GM12875 (cell line): ENCODE measurements at regions not wholly inside any gene's neighbourhood (a gene's known extent, or its start where the extent isn't known, plus 50 kb on each side); places are given as distances from the start of the nearest gene placed in this dataset.

ENCODE experiments used
- H3K4me3 ChIP-seq: one replicate; pipeline ENCODE4 v1.5.1; 2011; ENCODE audit warnings: low read depth, low read length, control low read depth
- CTCF ChIP-seq: IDR thresholded peaks from 2 replicates; pipeline ENCODE4 v1.5.1; 2011; ENCODE audit warnings: low read depth, mild to moderate bottlenecking, control low read depth, inconsistent platforms, low read length, moderate library complexity, borderline replicate concordance; ENCODE audit not compliant: insufficient read depth

- H3K4me3 ChIP-seq = no peak overlapping the region
- TF ChIP-seq CTCF = no peak
Observed at GRCh38 chr12:111175396-111176094, 193.3 kb downstream of the PHETA1 start.

GRCh38 chr12:111174961-111175345 is 193.9 kb downstream of the PHETA1 start:
- H3K4me3 ChIP-seq = no peak overlapping the region
- TF ChIP-seq CTCF = no peak

GRCh38 chr12:111174251-111174960 is 194.5 kb downstream of the PHETA1 start:
- H3K4me3 ChIP-seq = no peak overlapping the region
- no peak for TF ChIP-seq CTCF

GRCh38 chr12:111173836-111174235 is 195.1 kb downstream of the PHETA1 start:
- H3K4me3 ChIP-seq = no peak overlapping the region
- no peak for TF ChIP-seq CTCF

GRCh38 chr12:111173391-111173790 is 195.5 kb downstream of the PHETA1 start:
- no peak for TF ChIP-seq CTCF

GRCh38 chr12:111172786-111173185 is 196.1 kb downstream of the PHETA1 start:
- no peak overlapping the region for H3K4me3 ChIP-seq
- TF ChIP-seq CTCF = no peak

More at GRCh38 chr12:111173391-111173790, 195.5 kb downstream of the PHETA1 start:
- H3K4me3 ChIP-seq = no peak overlapping the region

GRCh38 chr12:111171832-111172231 is 197.1 kb downstream of the PHETA1 start:
- no peak overlapping the region for H3K4me3 ChIP-seq
- TF ChIP-seq CTCF = no peak
